Gastroesophageal sphincter (tissue), 4 donors: ENCODE measurements at regions not wholly inside any gene's neighbourhood (a gene's known extent, or its start where the extent isn't known, plus 50 kb on each side); places are given as distances from the start of the nearest gene placed in this dataset.

Experiments used
- ATAC-seq: fragments of 150-250 bp; one replicate; pipeline ENCODE4 v1.9.1; 2016; ENCODE audit warnings: mild to moderate bottlenecking, moderate library complexity
- H3K27ac ChIP-seq, 4 donors: fragments of 200-600 bp; sonication (generic) in 3 of 4; 1 replicate in 3 of 4; 2 replicates in 1 of 4; pipeline ENCODE4 v1.5.1; 2016 to 2019
- H3K27me3 ChIP-seq: fragments of 200-600 bp; sonication (generic); one replicate; pipeline ENCODE4 v1.5.1; 2019
- H3K36me3 ChIP-seq, 2 donors: fragments of 200-600 bp; sonication (generic); one replicate each; pipeline ENCODE4 v1.5.1; 2019; ENCODE audit warnings: control low read depth in 1 of 2
- H3K4me1 ChIP-seq, 3 donors: fragments of 200-600 bp; sonication (generic); 1 replicate in 2 of 3; 2 replicates in 1 of 3; pipeline ENCODE4 v1.5.1; 2016 to 2019; ENCODE audit warnings: control low read depth in 2 of 3
- H3K4me3 ChIP-seq, 2 donors: fragments of 200-600 bp; sonication (generic); one replicate each; pipeline ENCODE4 v1.5.1; 2019; ENCODE audit warnings: mild to moderate bottlenecking in 1 of 2, moderate library complexity in 1 of 2
- H3K9me3 ChIP-seq, 3 donors: fragments of 200-600 bp; sonication (generic); one replicate each; pipeline ENCODE4 v1.5.1; 2017 to 2019; ENCODE audit warnings: control low read depth in 2 of 3
- CTCF ChIP-seq, 4 experiments: fragments of 200-600 bp in 2 of 4; fragments of 450-650 bp in 2 of 4; sonication (generic) in 1 of 4; IDR thresholded peaks; one replicate each; pipeline ENCODE4 v1.5.1; 2017 to 2019; ENCODE audit warnings: antibody characterized with exemption in 4 of 4, mild to moderate bottlenecking in 2 of 4, moderate library complexity in 2 of 4
- EP300 ChIP-seq: sonication (generic); formaldehyde crosslinking; IDR thresholded peaks from one replicate; pipeline ENCODE4 v1.6.1; 2017; ENCODE audit warnings: antibody characterized with exemption, mild to moderate bottlenecking
- POLR2A ChIP-seq, 2 donors: fragments of 450-650 bp; IDR thresholded peaks; one replicate each; pipeline ENCODE4 v1.6.1; 2017; ENCODE audit warnings: antibody characterized with exemption in 2 of 2, mild to moderate bottlenecking in 2 of 2, moderate library complexity in 1 of 2
- POLR2AphosphoS5 ChIP-seq: sonication (generic); formaldehyde crosslinking; IDR thresholded peaks from one replicate; pipeline ENCODE4 v1.6.1; 2017; ENCODE audit warnings: antibody characterized with exemption
- WGBS, 2 donors: methylation state at CpG; one replicate each; pipeline ENCODE4 v1.1.5; 2018; ENCODE audit warnings: low coverage in 1 of 2; 5-methylcytosine and 5-hydroxymethylcytosine counted together

GRCh38 chr12:59850268-59850667 is 254.4 kb downstream of the SLC16A7 start:
- Histone ChIP-seq H3K27ac (no peak overlapping the region), H3K4me3 (no peak overlapping the region), H3K27me3 (no peaks in the 10 kb centered on the region), H3K4me1 (no peaks in the 10 kb centered on the region), H3K36me3 (no peaks in the 10 kb centered on the region), H3K9me3 (no peaks in the 10 kb centered on the region)
- no peak for ATAC-seq
- TF ChIP-seq POLR2AphosphoS5 (no peak), POLR2A (IDR thresholded peaks at IDR 0.05) (no peak), EP300 (no peak), CTCF (IDR thresholded peaks at IDR 0.05) (no peak)
- 82 to 86% methylated on average over 1 to 2 of the region's 2 CpGs for WGBS, 2 donors

GRCh38 chr12:59858508-59859170 is 262.8 kb downstream of the SLC16A7 start:
- H3K36me3 ChIP-seq: no peaks in the 10 kb centered on the region
- TF ChIP-seq POLR2A (IDR thresholded peaks at IDR 0.05) (no peak), EP300 (no peak), POLR2AphosphoS5 (no peak), CTCF (IDR thresholded peaks at IDR 0.05) (no peak)
- H3K4me1 ChIP-seq: no peaks in the 10 kb centered on the region
- 71 to 72% methylated on average over 2 of the region's 2 CpGs for WGBS, 2 donors
- no peak overlapping the region for H3K4me3 ChIP-seq
- peaks cover 0 to 21% (median 0%) of the 10 kb centered on the region in 3 donors for H3K9me3 ChIP-seq
- H3K27me3 ChIP-seq: no peaks in the 10 kb centered on the region
- ATAC-seq: no peak
- no peak overlapping the region for H3K27ac ChIP-seq

- Histone ChIP-seq H3K4me1 (no peaks in the 10 kb centered on the region), H3K36me3 (no peaks in the 10 kb centered on the region), H3K4me3 (no peak overlapping the region), H3K9me3 (peaks cover 0 to 21% (median 0%) of the 10 kb centered on the region in 3 donors), H3K27ac (no peak overlapping the region), H3K27me3 (no peaks in the 10 kb centered on the region)
- 67 to 85% methylated on average over 1 of the region's 1 CpG for WGBS, 2 donors
- TF ChIP-seq CTCF (IDR thresholded peaks at IDR 0.05) (no peak), EP300 (no peak), POLR2A (IDR thresholded peaks at IDR 0.05) (no peak), POLR2AphosphoS5 (no peak)
- no peak for ATAC-seq
Measured at GRCh38 chr12:59859171-59859510, 263.3 kb downstream of the SLC16A7 start.

GRCh38 chr12:59861635-59862034 is 265.8 kb downstream of the SLC16A7 start:
- no peak overlapping the region for H3K4me3 ChIP-seq
- no peaks in the 10 kb centered on the region for H3K4me1 ChIP-seq
- no peaks in the 10 kb centered on the region for H3K36me3 ChIP-seq
- peaks cover 0 to 13% (median 0%) of the 10 kb centered on the region in 3 donors for H3K9me3 ChIP-seq
- WGBS, 2 donors: 68 to 93% methylated on average over 3 of the region's 3 CpGs
- no peak overlapping the region for H3K27ac ChIP-seq
- TF ChIP-seq POLR2A (IDR thresholded peaks at IDR 0.05): no peak
- ATAC-seq: no peak
- no peaks in the 10 kb centered on the region for H3K27me3 ChIP-seq

GRCh38 chr12:59867055-59867454 is 271.2 kb downstream of the SLC16A7 start:
- Histone ChIP-seq H3K27me3 (no peaks in the 10 kb centered on the region), H3K4me3 (no peak overlapping the region), H3K36me3 (no peaks in the 10 kb centered on the region), H3K9me3 (no peaks in the 10 kb centered on the region), H3K27ac (no peak overlapping the region), H3K4me1 (no peaks in the 10 kb centered on the region)
- WGBS, 2 donors: 77 to 83% methylated on average over 1 of the region's 1 CpG
- ATAC-seq: no peak
- no peak for TF ChIP-seq EP300
- TF ChIP-seq CTCF (IDR thresholded peaks at IDR 0.05): no peak
- no peak for TF ChIP-seq POLR2AphosphoS5
- TF ChIP-seq POLR2A (IDR thresholded peaks at IDR 0.05): no peak
